IPS-15b (cell line): ENCODE measurements at regions not wholly inside any gene's neighbourhood (a gene's known extent, or its start where the extent isn't known, plus 50 kb on each side); places are given as distances from the start of the nearest gene placed in this dataset.

Source experiments
- H3K27me3 ChIP-seq: one replicate; pipeline ENCODE4 v1.6.1; 2013; ENCODE audit warnings: low read length; ENCODE audit not compliant: control insufficient read depth, insufficient read depth
- H3K36me3 ChIP-seq: one replicate; pipeline ENCODE4 v1.6.1; 2013; ENCODE audit warnings: low read length; ENCODE audit not compliant: control insufficient read depth, insufficient read depth
- H3K4me1 ChIP-seq: one replicate; pipeline ENCODE4 v1.6.1; 2013; ENCODE audit warnings: mild to moderate bottlenecking, low read length; ENCODE audit not compliant: control insufficient read depth, insufficient read depth
- H3K4me3 ChIP-seq: one replicate; pipeline ENCODE4 v1.5.1; 2013; ENCODE audit warnings: low read depth, low read length
- H3K9ac ChIP-seq: one replicate; pipeline ENCODE4 v1.6.1; 2013; ENCODE audit warnings: low read depth, mild to moderate bottlenecking, low read length
- H3K9me3 ChIP-seq: one replicate; pipeline ENCODE4 v1.6.1; 2013; ENCODE audit warnings: mild to moderate bottlenecking, low read length; ENCODE audit not compliant: control insufficient read depth, insufficient read depth

GRCh38 chr11:44488165-44488965, 77.1 kb upstream of the CD82 start:
- no peaks in the 10 kb centered on the region for H3K9me3 ChIP-seq
- H3K27me3 ChIP-seq = no peaks in the 10 kb centered on the region
- H3K4me3 ChIP-seq = no peak overlapping the region
- no peak overlapping the region for H3K9ac ChIP-seq
- H3K4me1 ChIP-seq = no peaks in the 10 kb centered on the region
- H3K36me3 ChIP-seq = no peaks in the 10 kb centered on the region

- Histone ChIP-seq H3K27me3 (no peaks in the 10 kb centered on the region), H3K4me1 (no peaks in the 10 kb centered on the region), H3K4me3 (no peak overlapping the region), H3K36me3 (no peaks in the 10 kb centered on the region), H3K9ac (no peak overlapping the region), H3K9me3 (no peaks in the 10 kb centered on the region)
Observed at GRCh38 chr11:44493383-44493782, 72.1 kb upstream of the CD82 start.

- Histone ChIP-seq H3K27me3 (no peaks in the 10 kb centered on the region), H3K4me3 (no peak overlapping the region), H3K4me1 (no peaks in the 10 kb centered on the region), H3K36me3 (no peaks in the 10 kb centered on the region), H3K9me3 (no peaks in the 10 kb centered on the region), H3K9ac (no peak overlapping the region)
Observed at GRCh38 chr11:44493930-44494329, 71.5 kb upstream of the CD82 start.

- no peaks in the 10 kb centered on the region for H3K27me3 ChIP-seq
Observed at GRCh38 chr11:44494785-44495184, 70.7 kb upstream of the CD82 start.

GRCh38 chr11:44496391-44496790, 69.1 kb upstream of the CD82 start:
- Histone ChIP-seq H3K9ac (no peak overlapping the region), H3K4me1 (no peaks in the 10 kb centered on the region), H3K4me3 (no peak overlapping the region), H3K36me3 (no peaks in the 10 kb centered on the region), H3K27me3 (no peaks in the 10 kb centered on the region), H3K9me3 (no peaks in the 10 kb centered on the region)

More at GRCh38 chr11:44494785-44495184, 70.7 kb upstream of the CD82 start:
- Histone ChIP-seq H3K4me1 (no peaks in the 10 kb centered on the region), H3K9me3 (no peaks in the 10 kb centered on the region), H3K9ac (no peak overlapping the region), H3K36me3 (no peaks in the 10 kb centered on the region), H3K4me3 (no peak overlapping the region)

GRCh38 chr11:44498089-44498871, 67.2 kb upstream of the CD82 start:
- Histone ChIP-seq H3K27me3 (no peaks in the 10 kb centered on the region), H3K4me1 (no peaks in the 10 kb centered on the region), H3K9me3 (no peaks in the 10 kb centered on the region), H3K9ac (no peak overlapping the region), H3K36me3 (no peaks in the 10 kb centered on the region), H3K4me3 (no peak overlapping the region)

- H3K9me3 ChIP-seq = no peaks in the 10 kb centered on the region
- H3K36me3 ChIP-seq = no peaks in the 10 kb centered on the region
- H3K9ac ChIP-seq = no peak overlapping the region
- H3K4me3 ChIP-seq = no peak overlapping the region
- no peaks in the 10 kb centered on the region for H3K4me1 ChIP-seq
- H3K27me3 ChIP-seq = no peaks in the 10 kb centered on the region
Observed at GRCh38 chr11:44502506-44502905, 63.0 kb upstream of the CD82 start.

- H3K27me3 ChIP-seq = no peaks in the 10 kb centered on the region
- H3K4me3 ChIP-seq = no peak overlapping the region
- H3K4me1 ChIP-seq = no peaks in the 10 kb centered on the region
- no peak overlapping the region for H3K9ac ChIP-seq
- no peaks in the 10 kb centered on the region for H3K9me3 ChIP-seq
- H3K36me3 ChIP-seq = no peaks in the 10 kb centered on the region
Observed at GRCh38 chr11:44505581-44506054, 59.8 kb upstream of the CD82 start.

- no peak overlapping the region for H3K4me3 ChIP-seq
- H3K9ac ChIP-seq = no peak overlapping the region
- no peaks in the 10 kb centered on the region for H3K9me3 ChIP-seq
- H3K36me3 ChIP-seq = no peaks in the 10 kb centered on the region
- H3K27me3 ChIP-seq = no peaks in the 10 kb centered on the region
- no peaks in the 10 kb centered on the region for H3K4me1 ChIP-seq
Observed at GRCh38 chr11:44506375-44507016, 59.0 kb upstream of the CD82 start.

- Histone ChIP-seq H3K4me1 (no peaks in the 10 kb centered on the region), H3K9ac (no peak overlapping the region), H3K36me3 (no peaks in the 10 kb centered on the region), H3K9me3 (no peaks in the 10 kb centered on the region), H3K4me3 (no peak overlapping the region), H3K27me3 (no peaks in the 10 kb centered on the region)
Observed at GRCh38 chr11:44507491-44507890, 58.0 kb upstream of the CD82 start.

- no peaks in the 10 kb centered on the region for H3K9me3 ChIP-seq
- no peaks in the 10 kb centered on the region for H3K4me1 ChIP-seq
- no peak overlapping the region for H3K4me3 ChIP-seq
- H3K9ac ChIP-seq = no peak overlapping the region
- no peaks in the 10 kb centered on the region for H3K27me3 ChIP-seq
- H3K36me3 ChIP-seq = no peaks in the 10 kb centered on the region
Observed at GRCh38 chr11:44507896-44508445, 57.5 kb upstream of the CD82 start.
